B cell (primary cell): ENCODE measurements at regions not wholly inside any gene's neighbourhood (a gene's known extent, or its start where the extent isn't known, plus 50 kb on each side); places are given as distances from the start of the nearest gene placed in this dataset.

Experiments used
- ATAC-seq: fragments of 200-7000 bp; cut with Tn5 transposase; one replicate; pipeline ENCODE4 v1.10.0; 2021; ENCODE audit warnings: low read depth, mild to moderate bottlenecking, moderate number of reproducible peaks, moderate library complexity
- CTCF ChIA-PET: fragments of 350-600 bp; sonication (Branson Sonifier 250); formaldehyde crosslinking; loops from one replicate; lab custom pipeline; 2021; ENCODE audit warnings: antibody characterized with exemption, inconsistent platforms; lab: Charles Lee
- POLR2A ChIA-PET: fragments of 350-600 bp; sonication (Branson Sonifier 250); formaldehyde crosslinking; loops from one replicate; lab custom pipeline; 2021; ENCODE audit warnings: antibody characterized with exemption; lab: Charles Lee
- DNase-seq: peaks from one replicate; pipeline ENCODE4 v3.0.0; 2013
- H2AFZ ChIP-seq: 2 replicates; pipeline ENCODE4 v1.6.1; 2012; ENCODE audit warnings: mild to moderate bottlenecking, low read depth, low read length; ENCODE audit not compliant: insufficient read depth, poor library complexity, severe bottlenecking
- H3K27ac ChIP-seq, 2 donors: 1 replicate in 1 of 2; 2 replicates in 1 of 2; pipeline ENCODE4 v1.5.1; 2012 to 2013; ENCODE audit warnings: low read length in 2 of 2, mild to moderate bottlenecking in 2 of 2, moderate library complexity in 1 of 2
- H3K27me3 ChIP-seq, 4 experiments: fragments of 200-600 bp in 1 of 4; sonication (generic) in 1 of 4; replicated peaks in 1 of 4; 1 replicate in 2 of 4; 2 replicates in 2 of 4; pipeline versions ENCODE4 v1.6.1 to v1.7.0; 2013 to 2016; ENCODE audit warnings: low read length in 3 of 4, mild to moderate bottlenecking in 2 of 4, mixed read lengths in 1 of 4, moderate library complexity in 1 of 4; ENCODE audit not compliant: insufficient read depth in 4 of 4, control insufficient read depth in 3 of 4; ENCODE audit errors: control extremely low read depth in 1 of 4
- H3K36me3 ChIP-seq, 2 experiments: replicated peaks in 1 of 2; 1 replicate in 1 of 2; 2 replicates in 1 of 2; pipeline versions ENCODE4 v1.6.1 to v1.7.1; 2013; ENCODE audit warnings: low read length in 1 of 2; ENCODE audit not compliant: insufficient read depth in 2 of 2, control insufficient read depth in 1 of 2; ENCODE audit errors: control extremely low read depth in 1 of 2, extremely low read depth in 1 of 2
- H3K4me1 ChIP-seq, 2 donors: fragments of 200-600 bp in 1 of 2; sonication (generic) in 1 of 2; 1 replicate in 1 of 2; 2 replicates in 1 of 2; pipeline versions ENCODE4 v1.5.1 to v1.6.1; 2013 to 2017; ENCODE audit warnings: low read length in 2 of 2; ENCODE audit not compliant: control insufficient read depth in 2 of 2, insufficient read depth in 2 of 2
- H3K4me2 ChIP-seq: replicated peaks from 2 replicates; pipeline ENCODE3; 2012; ENCODE audit warnings: mild to moderate bottlenecking, low read depth, low read length; ENCODE audit not compliant: poor library complexity, severe bottlenecking
- H3K4me3 ChIP-seq, 5 experiments: fragments of 200-600 bp in 1 of 5; sonication (generic) in 1 of 5; 1 replicate in 3 of 5; 2 replicates in 2 of 5; pipeline versions ENCODE4 v1.5.1 to v1.7.0; 2011 to 2016; ENCODE audit warnings: low read length in 4 of 5, mild to moderate bottlenecking in 4 of 5, low read depth in 2 of 5, control low read depth in 1 of 5, moderate library complexity in 1 of 5; ENCODE audit not compliant: insufficient read depth in 1 of 5; ENCODE audit errors: control extremely low read depth in 1 of 5, extremely low read depth in 1 of 5
- H3K79me2 ChIP-seq: fragments of 200-600 bp; sonication (generic); one replicate; pipeline ENCODE4 v1.6.0; 2016; ENCODE audit warnings: low read length; ENCODE audit not compliant: control insufficient read depth, insufficient read depth
- H3K9ac ChIP-seq: fragments of 200-600 bp; sonication (generic); 2 replicates; pipeline ENCODE4 v1.6.1; 2017; ENCODE audit warnings: mild to moderate bottlenecking, low read length, moderate library complexity
- H3K9me3 ChIP-seq, 3 donors: one replicate each; pipeline versions ENCODE4 v1.6.1 to v1.7.1; 2013; ENCODE audit warnings: low read length in 2 of 3; ENCODE audit not compliant: control insufficient read depth in 2 of 3, insufficient read depth in 1 of 3; ENCODE audit errors: control extremely low read depth in 1 of 3
- H4K20me1 ChIP-seq: 2 replicates; pipeline ENCODE4 v1.6.0; 2012; ENCODE audit warnings: mild to moderate bottlenecking, low read length; ENCODE audit not compliant: insufficient read depth, control insufficient read depth, poor library complexity, severe bottlenecking
- H3K27ac Mint-ChIP-seq: one replicate; pipeline ENCODE4 v1.8.0; 2021; ENCODE audit warnings: mixed read lengths
- H3K27me3 Mint-ChIP-seq: one replicate; pipeline ENCODE4 v1.8.0; 2021; ENCODE audit warnings: mixed read lengths
- H3K4me1 Mint-ChIP-seq: one replicate; pipeline ENCODE4 v1.8.0; 2021; ENCODE audit warnings: mixed read lengths
- H3K4me3 Mint-ChIP-seq: one replicate; pipeline ENCODE4 v1.8.0; 2021; ENCODE audit warnings: mixed read lengths
- H3K9me3 Mint-ChIP-seq: one replicate; pipeline ENCODE4 v1.8.0; 2022; ENCODE audit warnings: mixed read lengths; ENCODE audit not compliant: insufficient read depth
- CTCF ChIP-seq: fragments of 200-600 bp; IDR thresholded peaks from one replicate; pipeline ENCODE4 v1.8.0; 2022; ENCODE audit warnings: antibody characterized with exemption, mild to moderate bottlenecking
- EZH2 ChIP-seq: IDR thresholded peaks from 2 replicates; pipeline ENCODE4 v1.6.1; 2012; ENCODE audit warnings: borderline replicate concordance, low read depth, mild to moderate bottlenecking, moderate library complexity, low read length; ENCODE audit not compliant: insufficient read depth, poor library complexity, severe bottlenecking
- WGBS: methylation state at CpG from one replicate; pipeline ENCODE4 v1.1.5; 2013; ENCODE audit warnings: missing lambda C conversion rate; ENCODE audit not compliant: insufficient coverage; 5-methylcytosine and 5-hydroxymethylcytosine counted together
- intact Hi-C: fragments of 100-400 bp; cut with micrococcal nuclease; formaldehyde crosslinking; loops from one replicate; pipeline ENCODE4 v1.10.0; 2022

GRCh38 chr13:68261105-68261504 lies 1031.0 kb upstream of the PCDH9 start:
- no peak overlapping the region for H3K9ac ChIP-seq
- WGBS = 92% methylated on average over 5 of the region's 6 CpGs
- no peaks in the 10 kb centered on the region for H3K27me3 ChIP-seq
- TF ChIP-seq EZH2 (no peak), CTCF (no peak)
- Mint-ChIP-seq H3K4me1 (no peaks in the 10 kb centered on the region), H3K27me3 (no peaks in the 10 kb centered on the region), H3K4me3 (no peak overlapping the region), H3K27ac (no peak overlapping the region), H3K9me3 (no peaks in the 10 kb centered on the region)
- H2AFZ ChIP-seq = no peak overlapping the region
- H3K4me1 ChIP-seq = no peaks in the 10 kb centered on the region
- CTCF ChIA-PET = no interaction called here
- POLR2A ChIA-PET = no interaction called here
- no peak overlapping the region for H3K4me3 ChIP-seq
- DNase-seq (no peak), ATAC-seq (no peak)
- H3K36me3 ChIP-seq = no peaks in the 10 kb centered on the region
- intact Hi-C loops = no loop called here
- H3K79me2 ChIP-seq = no peaks in the 10 kb centered on the region
- H3K27ac ChIP-seq = no peak overlapping the region
- H3K9me3 ChIP-seq = peaks cover 0 to 12% (median 0%) of the 10 kb centered on the region in 3 donors
- H4K20me1 ChIP-seq = no peaks in the 10 kb centered on the region
- no peak overlapping the region for H3K4me2 ChIP-seq

- ATAC-seq (no peak), DNase-seq (no peak)
- no peak overlapping the region for H3K4me3 Mint-ChIP-seq
- Histone ChIP-seq H3K4me2 (no peak overlapping the region), H3K79me2 (no peaks in the 10 kb centered on the region), H3K9ac (no peak overlapping the region), H3K4me1 (no peaks in the 10 kb centered on the region), H3K27ac (no peak overlapping the region), H2AFZ (no peak overlapping the region), H3K36me3 (no peaks in the 10 kb centered on the region), H3K9me3 (peaks cover 0 to 12% (median 0%) of the 10 kb centered on the region in 3 donors), H4K20me1 (no peaks in the 10 kb centered on the region), H3K4me3 (no peak overlapping the region), H3K27me3 (no peaks in the 10 kb centered on the region)
- POLR2A ChIA-PET = no interaction called here
- H3K9me3 Mint-ChIP-seq = peaks cover 4% of the 10 kb centered on the region
- TF ChIP-seq CTCF = no peak
- TF ChIP-seq EZH2 = no peak
- no peak overlapping the region for H3K27ac Mint-ChIP-seq
- H3K4me1 Mint-ChIP-seq = no peaks in the 10 kb centered on the region
- intact Hi-C loops = no loop called here
- WGBS = 84% methylated on average over 9 of the region's 15 CpGs
- CTCF ChIA-PET = no interaction called here
- H3K27me3 Mint-ChIP-seq = no peaks in the 10 kb centered on the region
Observed at GRCh38 chr13:68257111-68257842, 1027.1 kb upstream of the PCDH9 start.
